ENCODE measurements at regions not wholly inside any gene's neighbourhood (a gene's known extent, or its start where the extent isn't known, plus 50 kb on each side); places are given as distances from the start of the nearest gene placed in this dataset.
A peak's percentile ranks its signal among the peaks of the same experiment; 100 is the strongest.
"Not testable (repeated sequence)": the region's sequence is repeated elsewhere in the genome, so short reads cannot be mapped to it uniquely, and the experiment has no call there.

DNA sequence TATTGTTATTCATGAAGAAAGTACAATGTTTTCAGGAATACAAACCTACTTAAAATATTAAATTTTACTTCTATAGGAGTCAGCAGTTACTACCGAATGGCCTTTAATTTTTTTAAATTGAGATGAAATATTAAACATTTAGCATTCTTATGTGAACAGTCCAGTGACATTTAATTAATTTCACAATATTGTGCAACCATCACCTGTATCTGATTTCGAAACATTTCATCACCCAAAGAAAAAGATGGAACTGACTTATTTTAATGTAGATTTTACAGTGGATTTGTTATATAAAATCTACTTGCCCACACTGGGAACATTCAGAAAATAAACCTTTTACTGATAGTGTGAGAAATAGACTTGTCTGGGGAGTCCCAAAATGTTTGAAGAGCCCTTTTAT lies 585.2 kb upstream of the LINC00305 start:
- Histone ChIP-seq H3K4me3 (no peak overlapping the region), H3K36me3 (ENCODE audit: low read depth) (no peaks in the 10 kb centered on the region), H3K4me1 (ENCODE audit: low read depth) (no peaks in the 10 kb centered on the region), H3K9me3 (no peaks in the 10 kb centered on the region)
- TF ChIP-seq, protein P1, sequence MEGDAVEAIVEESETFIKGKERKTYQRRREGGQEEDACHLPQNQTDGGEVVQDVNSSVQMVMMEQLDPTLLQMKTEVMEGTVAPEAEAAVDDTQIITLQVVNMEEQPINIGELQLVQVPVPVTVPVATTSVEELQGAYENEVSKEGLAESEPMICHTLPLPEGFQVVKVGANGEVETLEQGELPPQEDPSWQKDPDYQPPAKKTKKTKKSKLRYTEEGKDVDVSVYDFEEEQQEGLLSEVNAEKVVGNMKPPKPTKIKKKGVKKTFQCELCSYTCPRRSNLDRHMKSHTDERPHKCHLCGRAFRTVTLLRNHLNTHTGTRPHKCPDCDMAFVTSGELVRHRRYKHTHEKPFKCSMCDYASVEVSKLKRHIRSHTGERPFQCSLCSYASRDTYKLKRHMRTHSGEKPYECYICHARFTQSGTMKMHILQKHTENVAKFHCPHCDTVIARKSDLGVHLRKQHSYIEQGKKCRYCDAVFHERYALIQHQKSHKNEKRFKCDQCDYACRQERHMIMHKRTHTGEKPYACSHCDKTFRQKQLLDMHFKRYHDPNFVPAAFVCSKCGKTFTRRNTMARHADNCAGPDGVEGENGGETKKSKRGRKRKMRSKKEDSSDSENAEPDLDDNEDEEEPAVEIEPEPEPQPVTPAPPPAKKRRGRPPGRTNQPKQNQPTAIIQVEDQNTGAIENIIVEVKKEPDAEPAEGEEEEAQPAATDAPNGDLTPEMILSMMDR (IDR thresholded peaks at IDR 0.05), result no peak
- ATAC-seq (no peak), DNase-seq (no peak)
- intact Hi-C loops (cut with DNase I, micrococcal nuclease), result no loop called here

DNA sequence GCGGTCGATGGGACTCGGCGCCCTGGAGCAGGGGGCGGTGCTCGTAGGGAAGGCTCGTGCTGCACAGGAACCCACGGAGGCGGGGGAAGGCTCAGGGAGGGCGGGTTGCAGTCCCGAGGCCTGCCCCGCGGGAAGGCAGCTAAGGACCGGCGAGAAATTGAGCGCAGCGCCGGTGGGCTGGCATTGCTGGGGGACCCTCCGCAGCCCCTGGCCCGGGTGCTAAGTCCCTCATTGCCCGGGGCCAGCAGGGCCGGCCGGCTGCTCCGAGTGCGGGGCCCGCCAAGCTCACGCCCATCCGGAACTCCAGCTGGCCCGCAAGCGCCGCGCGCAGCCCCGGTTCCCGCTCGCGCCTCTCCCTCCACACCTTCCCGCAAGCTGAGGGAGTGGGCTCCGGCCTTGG lies 576.8 kb upstream of the LINC00305 start:
- H3K9me3 ChIP-seq; H3K4me1 ChIP-seq (ENCODE audit: low read depth); H3K4me3 ChIP-seq; ATAC-seq; intact Hi-C loops (cut with DNase I, micrococcal nuclease); H3K36me3 ChIP-seq (ENCODE audit: low read depth); DNase-seq: not testable (repeated sequence)

DNA sequence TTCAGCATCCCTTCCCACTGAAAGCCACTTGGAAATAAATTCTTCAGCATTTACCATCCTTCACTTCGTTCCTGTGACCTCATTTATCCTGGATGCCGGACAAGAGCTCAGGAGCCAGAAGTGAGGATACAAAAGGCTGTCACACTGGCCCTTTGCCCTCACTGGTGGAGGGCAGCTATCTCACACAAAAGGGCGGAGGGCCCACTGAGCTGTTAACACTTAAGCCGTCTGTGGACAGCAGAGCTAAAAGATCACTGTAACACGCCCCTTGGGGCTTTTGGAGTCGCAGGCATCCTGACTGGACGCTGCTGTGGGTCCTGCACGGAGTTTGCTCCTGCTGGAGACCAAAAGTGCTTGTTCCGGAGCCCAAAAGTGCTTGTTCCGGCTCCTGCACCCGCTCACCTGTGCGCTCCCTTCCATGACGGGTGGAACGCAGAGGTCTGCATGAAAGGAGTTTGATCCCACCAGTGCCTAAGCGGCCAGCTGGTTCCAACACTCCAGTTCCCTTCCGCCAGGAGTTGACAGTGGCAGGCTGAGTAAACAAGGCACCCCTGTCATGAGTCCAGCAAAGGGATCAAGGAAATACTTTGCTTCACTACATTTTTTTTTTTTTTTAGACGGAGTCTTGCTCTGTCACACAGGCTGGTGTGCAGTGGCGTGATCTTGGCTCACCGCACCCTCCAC lies 572.0 kb upstream of the LINC00305 start:
- no peaks in the 10 kb centered on the region for H3K4me1 ChIP-seq (ENCODE audit: low read depth)
- TF ChIP-seq, protein P1 (IDR thresholded peaks at IDR 0.05), result no peak
- ATAC-seq (peak; percentile 97), DNase-seq (peak; percentile 51 to 68 (median 61))
- H3K9me3 ChIP-seq, result no peaks in the 10 kb centered on the region
- intact Hi-C loops (cut with DNase I, micrococcal nuclease), result no loop called here
- H3K4me3 ChIP-seq, result no peak overlapping the region
- H3K36me3 ChIP-seq (ENCODE audit: low read depth), result no peaks in the 10 kb centered on the region

DNA sequence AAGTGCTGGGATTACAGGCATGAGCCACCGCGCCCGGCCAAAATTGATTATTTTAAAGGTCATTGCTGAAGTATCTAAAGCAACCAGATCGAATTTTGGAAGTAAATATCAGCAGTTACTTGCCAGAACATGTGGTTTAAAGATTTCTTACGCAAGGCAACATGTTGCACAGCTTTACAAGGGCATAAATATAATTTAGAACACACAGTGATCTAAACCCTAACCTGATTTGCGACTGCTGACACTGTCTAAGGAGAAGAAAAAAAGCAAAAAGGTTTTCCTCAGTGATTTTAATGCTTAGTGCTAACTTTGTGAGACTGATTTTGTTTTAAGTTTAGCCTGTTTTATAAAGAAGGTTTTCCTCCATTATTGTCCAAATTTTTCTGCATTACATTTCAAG lies 569.9 kb upstream of the LINC00305 start:
- Histone ChIP-seq H3K4me3 (no peak overlapping the region), H3K4me1 (ENCODE audit: low read depth) (no peaks in the 10 kb centered on the region), H3K36me3 (ENCODE audit: low read depth) (no peaks in the 10 kb centered on the region), H3K9me3 (no peaks in the 10 kb centered on the region)
- no peak for ATAC-seq
- TF ChIP-seq, protein P1 (IDR thresholded peaks at IDR 0.05), result no peak
- no peak for DNase-seq
- intact Hi-C loops (cut with DNase I, micrococcal nuclease), result no loop called here

DNA sequence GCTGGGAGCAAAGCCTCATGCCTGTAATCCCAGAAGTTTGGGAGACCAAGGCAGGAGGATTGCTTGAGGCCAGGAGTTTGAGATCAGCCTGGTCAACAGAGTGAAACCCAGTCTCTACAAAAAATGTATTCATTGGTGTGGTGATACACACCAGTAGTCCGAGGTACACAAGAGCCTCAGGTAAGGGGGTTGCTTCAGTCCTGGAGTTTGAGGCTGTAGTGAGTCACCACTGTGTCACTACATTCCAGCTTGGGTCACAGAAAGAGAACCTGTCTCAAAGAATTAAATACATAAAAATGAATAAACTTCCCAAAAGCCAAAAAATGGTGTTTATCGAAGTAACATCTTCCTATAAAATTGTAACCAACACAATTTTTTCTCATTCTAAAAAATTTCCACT lies 568.1 kb upstream of the LINC00305 start:
- Histone ChIP-seq H3K4me1 (ENCODE audit: low read depth) (no peaks in the 10 kb centered on the region), H3K36me3 (ENCODE audit: low read depth) (no peaks in the 10 kb centered on the region), H3K9me3 (no peaks in the 10 kb centered on the region), H3K4me3 (no peak overlapping the region)
- TF ChIP-seq, protein P1 (IDR thresholded peaks at IDR 0.05), result no peak
- no peak for DNase-seq
- ATAC-seq, result no peak
- intact Hi-C loops (cut with DNase I, micrococcal nuclease), result no loop called here

DNA sequence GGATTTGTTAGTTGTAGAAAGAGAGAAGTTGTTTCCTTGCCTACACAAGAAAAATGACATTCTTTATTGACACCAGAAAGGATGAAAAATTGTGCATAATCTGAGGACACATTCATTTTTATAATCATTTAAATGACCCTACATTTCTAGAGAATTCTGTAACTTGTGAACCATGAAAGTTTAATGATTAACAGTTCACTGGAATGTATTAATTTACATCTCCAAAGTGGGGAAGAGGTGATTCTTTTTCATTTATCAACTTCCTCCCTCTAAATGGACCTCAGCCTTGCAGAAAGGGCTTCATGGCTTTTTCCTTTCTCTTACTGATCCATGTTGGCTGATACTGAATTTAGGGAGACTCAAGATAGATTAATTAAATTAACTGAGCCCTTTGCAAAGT lies 565.2 kb upstream of the LINC00305 start:
- Histone ChIP-seq H3K36me3 (ENCODE audit: low read depth) (no peaks in the 10 kb centered on the region), H3K9me3 (no peaks in the 10 kb centered on the region), H3K4me3 (no peak overlapping the region), H3K4me1 (ENCODE audit: low read depth) (no peaks in the 10 kb centered on the region)
- intact Hi-C loops (cut with DNase I, micrococcal nuclease), result no loop called here
- DNase-seq (no peak), ATAC-seq (no peak)
- TF ChIP-seq, protein P1 (IDR thresholded peaks at IDR 0.05), result no peak

Data from mucosa of descending colon (tissue), 3 donors.